ENCODE measurements at regions not wholly inside any gene's neighbourhood (a gene's known extent, or its start where the extent isn't known, plus 50 kb on each side); places are given as distances from the start of the nearest gene placed in this dataset.

GRCh38 chr5:125483609-125484008, 737.2 kb upstream of the ZNF608 start:
- TF ChIP-seq POLR2A (IDR thresholded peaks at IDR 0.05) (no peak), POLR2AphosphoS5 (IDR thresholded peaks at IDR 0.05) (no peak)
- TF ChIP-seq, protein P1, sequence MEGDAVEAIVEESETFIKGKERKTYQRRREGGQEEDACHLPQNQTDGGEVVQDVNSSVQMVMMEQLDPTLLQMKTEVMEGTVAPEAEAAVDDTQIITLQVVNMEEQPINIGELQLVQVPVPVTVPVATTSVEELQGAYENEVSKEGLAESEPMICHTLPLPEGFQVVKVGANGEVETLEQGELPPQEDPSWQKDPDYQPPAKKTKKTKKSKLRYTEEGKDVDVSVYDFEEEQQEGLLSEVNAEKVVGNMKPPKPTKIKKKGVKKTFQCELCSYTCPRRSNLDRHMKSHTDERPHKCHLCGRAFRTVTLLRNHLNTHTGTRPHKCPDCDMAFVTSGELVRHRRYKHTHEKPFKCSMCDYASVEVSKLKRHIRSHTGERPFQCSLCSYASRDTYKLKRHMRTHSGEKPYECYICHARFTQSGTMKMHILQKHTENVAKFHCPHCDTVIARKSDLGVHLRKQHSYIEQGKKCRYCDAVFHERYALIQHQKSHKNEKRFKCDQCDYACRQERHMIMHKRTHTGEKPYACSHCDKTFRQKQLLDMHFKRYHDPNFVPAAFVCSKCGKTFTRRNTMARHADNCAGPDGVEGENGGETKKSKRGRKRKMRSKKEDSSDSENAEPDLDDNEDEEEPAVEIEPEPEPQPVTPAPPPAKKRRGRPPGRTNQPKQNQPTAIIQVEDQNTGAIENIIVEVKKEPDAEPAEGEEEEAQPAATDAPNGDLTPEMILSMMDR (IDR thresholded peaks at IDR 0.05): no peak

Measured in sigmoid colon (tissue), 4 donors.